Tibial nerve (tissue), 4 donors: ENCODE measurements at regions not wholly inside any gene's neighbourhood (a gene's known extent, or its start where the extent isn't known, plus 50 kb on each side); places are given as distances from the start of the nearest gene placed in this dataset.

Source experiments
- DNase-seq, 2 donors: peaks; one replicate each; pipeline ENCODE4 v3.0.0-alpha.2; 2019; ENCODE audit warnings: low spot score in 2 of 2
- H3K27ac ChIP-seq, 4 donors: fragments of 200-600 bp; sonication (generic) in 3 of 4; one replicate each; pipeline ENCODE4 v1.5.1; 2017 to 2019; ENCODE audit warnings: mild to moderate bottlenecking in 1 of 4
- H3K27me3 ChIP-seq, 2 donors: fragments of 200-600 bp; sonication (generic) in 1 of 2; one replicate each; pipeline versions ENCODE4 v1.5.1 to v1.6.0; 2017 to 2019
- H3K36me3 ChIP-seq, 3 donors: fragments of 200-600 bp; sonication (generic); one replicate each; pipeline ENCODE4 v1.5.1; 2018 to 2019
- H3K4me1 ChIP-seq, 4 donors: fragments of 200-600 bp; sonication (generic) in 3 of 4; one replicate each; pipeline ENCODE4 v1.5.1; 2017 to 2019
- H3K4me3 ChIP-seq, 4 donors: fragments of 200-600 bp; sonication (generic) in 3 of 4; one replicate each; pipeline ENCODE4 v1.5.1; 2017 to 2019; ENCODE audit warnings: mild to moderate bottlenecking in 1 of 4, moderate library complexity in 1 of 4
- H3K9me3 ChIP-seq, 4 donors: fragments of 200-600 bp; sonication (generic) in 3 of 4; one replicate each; pipeline ENCODE4 v1.5.1; 2017 to 2019
- EP300 ChIP-seq, 2 donors: sonication (generic); formaldehyde crosslinking; IDR thresholded peaks; one replicate each; pipeline ENCODE4 v1.6.1; 2017; ENCODE audit warnings: antibody characterized with exemption in 2 of 2, mild to moderate bottlenecking in 1 of 2
- POLR2A ChIP-seq, 2 donors: fragments of 450-650 bp; IDR thresholded peaks; one replicate each; pipeline ENCODE4 v1.6.1; 2017; ENCODE audit warnings: antibody characterized with exemption in 2 of 2, mild to moderate bottlenecking in 2 of 2, moderate library complexity in 2 of 2
- WGBS, 2 donors: methylation state at CpG; one replicate each; pipeline ENCODE4 v1.1.5; 2018; 5-methylcytosine and 5-hydroxymethylcytosine counted together
- TF ChIP-seq, protein P1 (sequence below), 5 experiments: fragments of 200-600 bp in 3 of 5; fragments of 450-650 bp in 2 of 5; sonication (generic) in 3 of 5; IDR thresholded peaks; one replicate each; pipeline ENCODE4 v1.5.1; 2016 to 2019; ENCODE audit warnings: antibody characterized with exemption in 5 of 5, mild to moderate bottlenecking in 3 of 5, moderate library complexity in 2 of 5

DNA sequence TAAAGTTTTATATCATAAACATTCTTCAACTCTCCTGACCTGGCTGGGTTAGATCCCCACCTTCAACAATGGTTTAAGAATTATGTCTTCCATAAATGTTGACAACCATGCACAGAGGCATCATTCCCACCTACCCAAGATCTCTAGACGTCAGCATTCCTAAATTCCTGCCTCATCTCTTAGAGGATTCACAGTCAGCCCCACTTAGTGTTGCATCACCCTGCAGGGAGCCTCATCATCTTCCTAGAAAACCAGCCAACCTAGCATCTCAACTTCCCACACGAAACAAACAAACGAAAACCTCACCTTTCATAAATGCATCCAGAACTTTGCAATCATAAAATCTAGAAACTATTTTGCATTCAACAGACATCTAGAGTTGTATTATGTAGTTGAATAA, 816.1 kb upstream of the C9orf72 start:
- no peaks in the 10 kb centered on the region for H3K27me3 ChIP-seq
- TF ChIP-seq, protein P1, sequence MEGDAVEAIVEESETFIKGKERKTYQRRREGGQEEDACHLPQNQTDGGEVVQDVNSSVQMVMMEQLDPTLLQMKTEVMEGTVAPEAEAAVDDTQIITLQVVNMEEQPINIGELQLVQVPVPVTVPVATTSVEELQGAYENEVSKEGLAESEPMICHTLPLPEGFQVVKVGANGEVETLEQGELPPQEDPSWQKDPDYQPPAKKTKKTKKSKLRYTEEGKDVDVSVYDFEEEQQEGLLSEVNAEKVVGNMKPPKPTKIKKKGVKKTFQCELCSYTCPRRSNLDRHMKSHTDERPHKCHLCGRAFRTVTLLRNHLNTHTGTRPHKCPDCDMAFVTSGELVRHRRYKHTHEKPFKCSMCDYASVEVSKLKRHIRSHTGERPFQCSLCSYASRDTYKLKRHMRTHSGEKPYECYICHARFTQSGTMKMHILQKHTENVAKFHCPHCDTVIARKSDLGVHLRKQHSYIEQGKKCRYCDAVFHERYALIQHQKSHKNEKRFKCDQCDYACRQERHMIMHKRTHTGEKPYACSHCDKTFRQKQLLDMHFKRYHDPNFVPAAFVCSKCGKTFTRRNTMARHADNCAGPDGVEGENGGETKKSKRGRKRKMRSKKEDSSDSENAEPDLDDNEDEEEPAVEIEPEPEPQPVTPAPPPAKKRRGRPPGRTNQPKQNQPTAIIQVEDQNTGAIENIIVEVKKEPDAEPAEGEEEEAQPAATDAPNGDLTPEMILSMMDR (IDR thresholded peaks at IDR 0.05), result no peak
- H3K36me3 ChIP-seq, result no peaks in the 10 kb centered on the region
- H3K4me1 ChIP-seq, result no peaks in the 10 kb centered on the region
- H3K4me3 ChIP-seq, result no peak overlapping the region
- WGBS, 2 donors, result 69 to 83% methylated on average over 3 of the region's 3 CpGs
- DNase-seq, result no peak
- peaks cover 0 to 3% (median 0%) of the 10 kb centered on the region in 4 donors for H3K9me3 ChIP-seq
- H3K27ac ChIP-seq, result no peak overlapping the region

DNA sequence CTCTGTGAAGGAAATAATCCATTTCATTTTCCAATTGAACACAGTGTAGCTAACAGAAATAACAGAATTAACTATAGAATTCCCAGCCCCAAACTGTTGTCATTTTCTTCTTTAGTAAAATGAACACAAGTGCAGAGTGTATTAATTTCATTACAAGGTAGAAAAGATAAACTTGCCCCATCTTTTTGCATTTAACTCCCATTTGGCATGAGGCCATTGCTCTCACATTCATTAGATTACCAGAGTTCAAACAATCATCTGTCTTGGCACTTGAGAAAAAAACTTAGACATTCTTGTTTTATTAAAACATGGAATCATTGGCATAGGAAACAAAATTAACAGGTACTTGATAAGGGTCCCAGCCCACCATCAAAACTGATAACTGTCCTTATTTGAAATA, 821.5 kb upstream of the C9orf72 start:
- H3K9me3 ChIP-seq, result no peaks in the 10 kb centered on the region
- no peak for DNase-seq
- H3K27me3 ChIP-seq, result no peaks in the 10 kb centered on the region
- H3K4me3 ChIP-seq, result no peak overlapping the region
- TF ChIP-seq EP300 (IDR thresholded peaks at IDR 0.05), result no peak
- TF ChIP-seq, protein P1 (IDR thresholded peaks at IDR 0.05), result no peak
- no peak overlapping the region for H3K27ac ChIP-seq
- no peaks in the 10 kb centered on the region for H3K36me3 ChIP-seq
- H3K4me1 ChIP-seq, result no peaks in the 10 kb centered on the region

DNA sequence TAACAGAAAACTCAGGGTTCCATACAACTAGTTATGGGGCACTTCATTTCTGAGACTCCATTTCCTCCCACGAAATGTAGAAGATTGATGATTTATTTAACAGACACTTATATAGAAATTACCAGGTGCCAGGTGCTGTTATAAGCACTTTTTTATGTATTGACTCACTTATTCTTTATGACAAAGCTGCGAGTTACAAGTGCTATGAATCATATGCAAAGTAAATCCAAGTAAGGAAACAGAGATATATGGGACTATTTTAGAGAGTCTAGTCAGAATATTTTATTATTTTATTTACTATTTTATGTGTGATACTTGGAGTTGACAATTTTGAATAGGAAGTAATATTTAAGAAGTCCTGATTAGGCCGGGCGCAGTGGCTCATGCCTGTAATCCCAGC, 822.8 kb upstream of the C9orf72 start:
- H3K4me3 ChIP-seq, result no peak overlapping the region
- no peaks in the 10 kb centered on the region for H3K4me1 ChIP-seq
- no peaks in the 10 kb centered on the region for H3K9me3 ChIP-seq
- TF ChIP-seq POLR2A (IDR thresholded peaks at IDR 0.05), result no peak
- DNase-seq, result no peak
- H3K27ac ChIP-seq, result no peak overlapping the region
- WGBS, 2 donors, result 87 to 92% methylated on average over 4 of the region's 4 CpGs
- H3K36me3 ChIP-seq, result no peaks in the 10 kb centered on the region
- no peaks in the 10 kb centered on the region for H3K27me3 ChIP-seq

DNA sequence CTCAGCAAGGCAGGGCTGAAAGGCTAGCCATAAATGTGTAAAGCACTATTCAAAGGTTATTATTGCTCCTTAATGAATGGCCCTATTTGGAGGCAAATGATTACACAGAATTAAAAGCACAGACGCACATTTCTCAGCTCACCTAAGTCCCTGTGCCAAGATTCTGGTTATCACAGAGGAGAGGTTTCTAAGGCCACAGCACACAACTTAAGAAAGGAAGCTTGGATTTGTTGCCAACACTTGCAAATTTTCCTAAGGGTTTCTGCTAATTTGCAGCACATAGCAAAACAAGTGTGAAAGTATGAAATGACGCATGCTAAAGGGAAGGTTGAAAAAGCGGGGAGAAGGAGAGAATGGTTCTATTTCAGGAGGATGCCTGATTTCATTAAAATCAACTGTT, 834.1 kb upstream of the C9orf72 start:
- Histone ChIP-seq H3K36me3 (no peaks in the 10 kb centered on the region), H3K27me3 (no peaks in the 10 kb centered on the region), H3K27ac (no peak overlapping the region), H3K4me3 (no peak overlapping the region), H3K4me1 (no peaks in the 10 kb centered on the region), H3K9me3 (no peaks in the 10 kb centered on the region)
- WGBS, 2 donors, result 35 to 41% methylated on average over 3 of the region's 3 CpGs
- no peak for TF ChIP-seq EP300 (IDR thresholded peaks at IDR 0.05)
- TF ChIP-seq, protein P1 (IDR thresholded peaks at IDR 0.05), result no peak
- no peak for TF ChIP-seq POLR2A (IDR thresholded peaks at IDR 0.05)
- no peak for DNase-seq

DNA sequence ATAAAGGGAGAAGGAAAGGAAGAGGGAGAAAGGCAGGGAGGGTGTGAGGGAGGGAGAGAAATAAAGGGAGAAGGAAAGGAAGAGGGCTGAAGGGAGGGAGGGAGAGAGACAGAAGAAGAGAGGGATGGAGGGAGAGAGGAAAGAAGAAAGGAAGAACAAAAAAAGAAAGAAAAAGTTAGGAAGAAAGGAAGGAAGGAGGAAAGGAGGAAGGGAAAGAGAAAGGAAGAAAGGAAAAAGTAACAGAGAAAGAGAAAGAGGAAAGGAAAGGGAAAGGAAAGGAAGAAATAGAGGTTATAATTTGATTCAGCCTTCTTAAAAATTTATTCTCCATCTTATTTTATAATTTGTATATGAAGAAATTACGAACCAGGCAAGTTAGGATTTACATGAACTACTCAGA, 836.6 kb upstream of the C9orf72 start:
- Histone ChIP-seq H3K27me3 (no peaks in the 10 kb centered on the region), H3K36me3 (no peaks in the 10 kb centered on the region), H3K9me3 (no peaks in the 10 kb centered on the region), H3K27ac (no peak overlapping the region), H3K4me3 (no peak overlapping the region), H3K4me1 (no peaks in the 10 kb centered on the region)
- no peak for TF ChIP-seq POLR2A (IDR thresholded peaks at IDR 0.05)
- no peak for TF ChIP-seq EP300 (IDR thresholded peaks at IDR 0.05)
- TF ChIP-seq, protein P1 (IDR thresholded peaks at IDR 0.05), result no peak
- no peak for DNase-seq
- WGBS, 2 donors, result 59 to 65% methylated on average over 1 of the region's 1 CpG

DNA sequence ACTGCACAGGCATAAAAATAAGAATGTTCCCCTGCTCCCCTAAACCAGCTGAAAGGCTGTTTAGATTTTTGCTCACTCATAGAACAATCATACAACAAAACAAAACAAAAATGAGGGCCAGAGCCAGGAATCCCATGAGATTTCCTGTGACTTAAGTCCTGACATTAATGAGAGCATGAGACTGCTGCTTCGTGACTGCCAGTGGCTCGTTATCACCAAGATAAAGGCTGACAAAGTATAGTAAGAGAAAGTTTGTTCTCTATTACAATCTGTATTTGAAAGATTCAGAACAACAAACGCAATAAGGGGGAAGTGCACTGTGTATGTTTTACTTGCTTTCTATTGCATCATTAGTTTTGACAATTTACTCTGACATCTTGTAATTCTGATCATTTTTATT, 837.1 kb upstream of the C9orf72 start:
- 30 to 34% methylated on average over 3 of the region's 3 CpGs for WGBS, 2 donors
- H3K27ac ChIP-seq, result no peak overlapping the region
- H3K9me3 ChIP-seq, result no peaks in the 10 kb centered on the region
- TF ChIP-seq POLR2A (IDR thresholded peaks at IDR 0.05), result no peak
- TF ChIP-seq, protein P1 (IDR thresholded peaks at IDR 0.05), result no peak
- no peaks in the 10 kb centered on the region for H3K27me3 ChIP-seq
- DNase-seq, result no peak
- no peaks in the 10 kb centered on the region for H3K4me1 ChIP-seq
- no peak overlapping the region for H3K4me3 ChIP-seq
- no peaks in the 10 kb centered on the region for H3K36me3 ChIP-seq
